SK-N-SH (cell line): ENCODE measurements at regions not wholly inside any gene's neighbourhood (a gene's known extent, or its start where the extent isn't known, plus 50 kb on each side); places are given as distances from the start of the nearest gene placed in this dataset.

Experiments used
- CTCF ChIA-PET: fragments of 300-600, 350-600 bp; formaldehyde crosslinking; extraction: SDS; loops from one replicate; lab custom pipeline; 2021; lab: Yijun Ruan, JAX
- POLR2A ChIA-PET: fragments of 350-600 bp; sonication (Branson Sonifier 250); formaldehyde crosslinking; extraction: SDS; loops from one replicate; lab custom pipeline; 2020; ENCODE audit warnings: antibody characterized with exemption, inconsistent platforms; lab: Yijun Ruan, JAX
- DNase-seq: peaks from one replicate; pipeline ENCODE4 v3.0.0; 2012
- H2AFZ ChIP-seq: fragments of 200-600 bp; sonication (generic); 2 replicates; pipeline ENCODE4 v1.8.1; 2016; ENCODE audit warnings: antibody characterized with exemption, mild to moderate bottlenecking, low read depth
- H3F3A ChIP-seq: fragments of 200-600 bp; sonication (generic); replicated peaks from 2 replicates; pipeline ENCODE3; 2016; ENCODE audit warnings: antibody characterized with exemption, mild to moderate bottlenecking; ENCODE audit not compliant: insufficient read depth
- H3K27ac ChIP-seq, 2 experiments: fragments of 200-500 bp in 1 of 2; fragments of 200-600 bp in 1 of 2; sonication (Bioruptor generic) in 1 of 2; sonication (generic), shearing (Covaris generic) in 1 of 2; 2 replicates each; pipeline versions ENCODE4 v1.5.1 to v1.6.1; 2014 to 2016; ENCODE audit warnings: low read depth in 2 of 2, inconsistent platforms in 1 of 2, low read length in 1 of 2, mild to moderate bottlenecking in 1 of 2, mixed read lengths in 1 of 2
- H3K27me3 ChIP-seq: fragments of 200-600 bp; sonication (generic), shearing (Covaris generic); 2 replicates; pipeline ENCODE4 v1.6.1; 2016; ENCODE audit warnings: mixed run types; ENCODE audit not compliant: insufficient read depth
- H3K36me3 ChIP-seq, 2 experiments: fragments of 200-500 bp in 1 of 2; fragments of 200-600 bp in 1 of 2; sonication (Bioruptor generic) in 1 of 2; sonication (generic) in 1 of 2; replicated peaks in 1 of 2; 2 replicates each; pipeline versions ENCODE3 to v1.5.1; 2014 to 2016; ENCODE audit warnings: low read length in 1 of 2, mild to moderate bottlenecking in 1 of 2; ENCODE audit not compliant: insufficient read depth in 2 of 2, control insufficient read depth in 1 of 2
- H3K4me1 ChIP-seq, 2 experiments: fragments of 200-500 bp in 1 of 2; fragments of 200-600 bp in 1 of 2; sonication (Bioruptor generic) in 1 of 2; sonication (generic), shearing (Covaris generic) in 1 of 2; 2 replicates each; pipeline versions ENCODE4 v1.5.1 to v1.6.1; 2014 to 2016; ENCODE audit warnings: low read depth in 1 of 2, low read length in 1 of 2, mixed run types in 1 of 2; ENCODE audit not compliant: insufficient read depth in 2 of 2, control insufficient read depth in 1 of 2
- H3K4me2 ChIP-seq: fragments of 200-600 bp; sonication (generic), shearing (Covaris generic); 2 replicates; pipeline ENCODE4 v1.6.1; 2017; ENCODE audit warnings: mixed run types
- H3K4me3 ChIP-seq, 2 experiments: fragments of 200-500 bp in 1 of 2; fragments of 200-600 bp in 1 of 2; sonication (Bioruptor generic) in 1 of 2; sonication (generic), shearing (Covaris generic) in 1 of 2; 2 replicates each; pipeline versions ENCODE4 v1.5.1 to v1.8.1; 2014 to 2016; ENCODE audit warnings: low read depth in 2 of 2, inconsistent platforms in 1 of 2, low read length in 1 of 2, mild to moderate bottlenecking in 1 of 2, mixed read lengths in 1 of 2, moderate library complexity in 1 of 2
- H3K79me2 ChIP-seq: fragments of 200-600 bp; sonication (generic); 2 replicates; pipeline ENCODE4 v1.8.1; 2017; ENCODE audit warnings: mild to moderate bottlenecking; ENCODE audit not compliant: insufficient read depth
- H3K9ac ChIP-seq: fragments of 200-600 bp; sonication (generic); 2 replicates; pipeline ENCODE4 v1.6.1; 2017; ENCODE audit warnings: mixed run types
- H3K9me2 ChIP-seq: fragments of 200-600 bp; sonication (generic); 2 replicates; pipeline ENCODE4 v1.6.1; 2017; ENCODE audit warnings: mixed run types
- H3K9me3 ChIP-seq: fragments of 200-600 bp; sonication (generic); 2 replicates; pipeline ENCODE4 v1.6.1; 2017; ENCODE audit warnings: mixed run types, mild to moderate bottlenecking, moderate library complexity
- H4K20me1 ChIP-seq: fragments of 200-600 bp; sonication (generic); 2 replicates; pipeline ENCODE4 v1.6.1; 2017; ENCODE audit warnings: mild to moderate bottlenecking, mixed run types; ENCODE audit not compliant: insufficient read depth
- CHD2 ChIP-seq: fragments of 150-350 bp; IDR thresholded peaks from 2 replicates; pipeline ENCODE4 v1.6.1; 2018; ENCODE audit warnings: low read length; ENCODE audit not compliant: partially characterized antibody
- CTCF ChIP-seq: fragments of 200-600 bp; sonication (generic); IDR thresholded peaks from 2 replicates; pipeline ENCODE4 v1.6.1; 2017; ENCODE audit warnings: antibody characterized with exemption, mild to moderate bottlenecking, moderate library complexity
- FOXM1 ChIP-seq: IDR thresholded peaks from 2 replicates; pipeline ENCODE4 v1.4.0; 2012; ENCODE audit warnings: low read depth, mild to moderate bottlenecking
- MEF2A ChIP-seq: IDR thresholded peaks from 2 replicates; pipeline ENCODE4 v1.4.0; 2012; ENCODE audit warnings: low read depth, borderline replicate concordance
- NFIC ChIP-seq: IDR thresholded peaks from 2 replicates; pipeline ENCODE4 v1.4.0; 2012; ENCODE audit warnings: borderline replicate concordance
- NRF1 ChIP-seq: IDR thresholded peaks from 2 replicates; pipeline ENCODE4 v1.6.1; 2012; ENCODE audit warnings: low read depth, mild to moderate bottlenecking, low read length
- POLR2AphosphoS5 ChIP-seq: IDR thresholded peaks from 2 replicates; pipeline ENCODE4 v1.6.1; 2012; ENCODE audit warnings: low read depth, low read length
- RAD21 ChIP-seq: IDR thresholded peaks from 2 replicates; pipeline ENCODE4 v1.6.1; 2012; ENCODE audit warnings: mild to moderate bottlenecking, low read length
- RXRA ChIP-seq: IDR thresholded peaks from 2 replicates; pipeline ENCODE4 v1.4.0; 2012; ENCODE audit warnings: low read depth, mild to moderate bottlenecking, borderline replicate concordance
- SIN3A ChIP-seq: IDR thresholded peaks from 2 replicates; pipeline ENCODE4 v1.6.1; 2012; ENCODE audit warnings: low read depth, mild to moderate bottlenecking, low read length, moderate library complexity, borderline replicate concordance
- TAF1 ChIP-seq: IDR thresholded peaks from 2 replicates; pipeline ENCODE4 v1.6.1; 2012; ENCODE audit warnings: low read depth, mild to moderate bottlenecking, low read length, moderate library complexity, borderline replicate concordance
- TCF12 ChIP-seq: IDR thresholded peaks from 2 replicates; pipeline ENCODE4 v1.4.0; 2012
- USF2 ChIP-seq: fragments of 150-350 bp; IDR thresholded peaks from 2 replicates; pipeline ENCODE4 v1.6.1; 2017; ENCODE audit warnings: antibody characterized with exemption, low read length, low read depth, borderline replicate concordance
- WGBS: methylation state at CpG from one replicate; pipeline ENCODE4 v1.1.6; 2017; ENCODE audit warnings: low lambda C conversion rate; 5-methylcytosine and 5-hydroxymethylcytosine counted together
- TF ChIP-seq, protein P1 (sequence below): IDR thresholded peaks from 2 replicates; pipeline ENCODE4 v1.4.0; 2012; ENCODE audit warnings: low read depth
- TF ChIP-seq, protein P2 (sequence below): fragments of 150-350 bp; IDR thresholded peaks from 2 replicates; pipeline ENCODE4 v1.6.1; 2016; ENCODE audit warnings: mild to moderate bottlenecking, low read depth, low read length

- no peaks in the 10 kb centered on the region for H3F3A ChIP-seq
- no peaks in the 10 kb centered on the region for H4K20me1 ChIP-seq
- H3K36me3 ChIP-seq = no peaks in the 10 kb centered on the region
- DNase-seq = no peak
- H3K4me1 ChIP-seq = no peaks in the 10 kb centered on the region
- H3K4me2 ChIP-seq = no peak overlapping the region
- H2AFZ ChIP-seq = no peak overlapping the region
- CTCF ChIA-PET = interaction anchor here (1.2 to 2.2 kb wide), 4 partner anchors 10 to 597 kb away, joined by 4 to 13 read pairs (median 8); no protein-coding TSS in a partner anchor
- H3K79me2 ChIP-seq = no peaks in the 10 kb centered on the region
- 31% methylated on average over 6 of the region's 6 CpGs for WGBS
- no peak overlapping the region for H3K4me3 ChIP-seq
- no peaks in the 10 kb centered on the region for H3K27me3 ChIP-seq
- H3K9ac ChIP-seq = no peak overlapping the region
- no peaks in the 10 kb centered on the region for H3K9me2 ChIP-seq
- no peak overlapping the region for H3K27ac ChIP-seq
- no peaks in the 10 kb centered on the region for H3K9me3 ChIP-seq
- POLR2A ChIA-PET = no interaction called here
- no peak for TF ChIP-seq RAD21
- no peak for TF ChIP-seq CHD2
- TF ChIP-seq MEF2A = no peak
- no peak for TF ChIP-seq TCF12
- no peak for TF ChIP-seq POLR2AphosphoS5
- TF ChIP-seq NFIC = no peak
- no peak for TF ChIP-seq TAF1
- TF ChIP-seq, protein P1, sequence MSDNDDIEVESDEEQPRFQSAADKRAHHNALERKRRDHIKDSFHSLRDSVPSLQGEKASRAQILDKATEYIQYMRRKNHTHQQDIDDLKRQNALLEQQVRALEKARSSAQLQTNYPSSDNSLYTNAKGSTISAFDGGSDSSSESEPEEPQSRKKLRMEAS = no peak
- TF ChIP-seq SIN3A = no peak
- TF ChIP-seq, protein P2, sequence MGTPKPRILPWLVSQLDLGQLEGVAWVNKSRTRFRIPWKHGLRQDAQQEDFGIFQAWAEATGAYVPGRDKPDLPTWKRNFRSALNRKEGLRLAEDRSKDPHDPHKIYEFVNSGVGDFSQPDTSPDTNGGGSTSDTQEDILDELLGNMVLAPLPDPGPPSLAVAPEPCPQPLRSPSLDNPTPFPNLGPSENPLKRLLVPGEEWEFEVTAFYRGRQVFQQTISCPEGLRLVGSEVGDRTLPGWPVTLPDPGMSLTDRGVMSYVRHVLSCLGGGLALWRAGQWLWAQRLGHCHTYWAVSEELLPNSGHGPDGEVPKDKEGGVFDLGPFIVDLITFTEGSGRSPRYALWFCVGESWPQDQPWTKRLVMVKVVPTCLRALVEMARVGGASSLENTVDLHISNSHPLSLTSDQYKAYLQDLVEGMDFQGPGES = no peak
- no peak for TF ChIP-seq NRF1
- no peak for TF ChIP-seq USF2
- TF ChIP-seq FOXM1 = no peak
Measured at GRCh38 chr15:46301826-46302225, 667.0 kb downstream of the SQOR start.

DNA sequence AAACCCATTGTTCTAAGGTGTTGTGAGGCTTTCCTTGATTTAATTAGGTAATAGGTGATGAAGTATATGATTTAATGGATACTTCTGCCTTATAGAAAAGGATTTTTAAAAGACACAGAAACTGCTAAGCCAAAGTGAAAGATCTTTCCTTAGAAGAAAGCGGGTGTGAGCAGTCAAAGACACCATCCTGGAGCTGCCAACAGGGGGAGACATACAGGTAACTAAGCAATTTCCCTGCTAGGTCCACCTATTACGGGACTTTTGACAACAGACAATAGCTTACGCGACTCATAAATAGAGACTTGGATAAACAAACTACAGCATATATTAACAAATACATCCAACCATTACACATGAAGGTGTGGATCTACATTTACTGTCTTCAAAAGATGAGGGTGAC lies 669.5 kb downstream of the SQOR start:
- H3K4me2 ChIP-seq = no peak overlapping the region
- no peak overlapping the region for H3K27ac ChIP-seq
- TF ChIP-seq FOXM1 (no peak), RAD21 (0 out of 2 replicates have a peak, but pooled peaks have one; percentile 16), RXRA (no peak), CTCF (peak; percentile 63)
- no peak overlapping the region for H3K9ac ChIP-seq
- 70% methylated on average over 4 of the region's 4 CpGs for WGBS
- no peak overlapping the region for H3K4me3 ChIP-seq
- H3K9me2 ChIP-seq = no peaks in the 10 kb centered on the region
- peaks cover 0 to 7% of the 10 kb centered on the region in 2 experiments; a peak in 1 of 4 replicates for H3K4me1 ChIP-seq
- no peaks in the 10 kb centered on the region for H3K27me3 ChIP-seq
- no peaks in the 10 kb centered on the region for H3K79me2 ChIP-seq
- no peak overlapping the region for H2AFZ ChIP-seq
- H3K9me3 ChIP-seq = no peaks in the 10 kb centered on the region
- POLR2A ChIA-PET = no interaction called here
- no peaks in the 10 kb centered on the region for H4K20me1 ChIP-seq
- CTCF ChIA-PET = interaction anchor here (0.8 to 1.5 kb wide), 5 partner anchors 10 to 212 kb away, joined by 3 to 7 read pairs (median 4); no protein-coding TSS in a partner anchor
- H3K36me3 ChIP-seq = no peaks in the 10 kb centered on the region
- DNase-seq = peak; percentile 14
- no peaks in the 10 kb centered on the region for H3F3A ChIP-seq
